LNCaP clone FGC (cell line): ENCODE measurements at regions not wholly inside any gene's neighbourhood (a gene's known extent, or its start where the extent isn't known, plus 50 kb on each side); places are given as distances from the start of the nearest gene placed in this dataset.

Source experiments
- DNase-seq: peaks from one replicate; pipeline ENCODE4 v3.0.0-alpha.2; 2011; ENCODE audit warnings: low read depth
- H3K4me3 ChIP-seq: 2 replicates; pipeline ENCODE4 v1.5.1; 2011; ENCODE audit warnings: mild to moderate bottlenecking, low read depth, low read length, control low read depth
- TF ChIP-seq, protein P1 (sequence below): IDR thresholded peaks from 2 replicates; pipeline ENCODE4 v1.5.1; 2012; ENCODE audit warnings: mild to moderate bottlenecking; ENCODE audit not compliant: control insufficient read depth, insufficient read depth; ENCODE audit errors: extremely low read depth

DNA sequence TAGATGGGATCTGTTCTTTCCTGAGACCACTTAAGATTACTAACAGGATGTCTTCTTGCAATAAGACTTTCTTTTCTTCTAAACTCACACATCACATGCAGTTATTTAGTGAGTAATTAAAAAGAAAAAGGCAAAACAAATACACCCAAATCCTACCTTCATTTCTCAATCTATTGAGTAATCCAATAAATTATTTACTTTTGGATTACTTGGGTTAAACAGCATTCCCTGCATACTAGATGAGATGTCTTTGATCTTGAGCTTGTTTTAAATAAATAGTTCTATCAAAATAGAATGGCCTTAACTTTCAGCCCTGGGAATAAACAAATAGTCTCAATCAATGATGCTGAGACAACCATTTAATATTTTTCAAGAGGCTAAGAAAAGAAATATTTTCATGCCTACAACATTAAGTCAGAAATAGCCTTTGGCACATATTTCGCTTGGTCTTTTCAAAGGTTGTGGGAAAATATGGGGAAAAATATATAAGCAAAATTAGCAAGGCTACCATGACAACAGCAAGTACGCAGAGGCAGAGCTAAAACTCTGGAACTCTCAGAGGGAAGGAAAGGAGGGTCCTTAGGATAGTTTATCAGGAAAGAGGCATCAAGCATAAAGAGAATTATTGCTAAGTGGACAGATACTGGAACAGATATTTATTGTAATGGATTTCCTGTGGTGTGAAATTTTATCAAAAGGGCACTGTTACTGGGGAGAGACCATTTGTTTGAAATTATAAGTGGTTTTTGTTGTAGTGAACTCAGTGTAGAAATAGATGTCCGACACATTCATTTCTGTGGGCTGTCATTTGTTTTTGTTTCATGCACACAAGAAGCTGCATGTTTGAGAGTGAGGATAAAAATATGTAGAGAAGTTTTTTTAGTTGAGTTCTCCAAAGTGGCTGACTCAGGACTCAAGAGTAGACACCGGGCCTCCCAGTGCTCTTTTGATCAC is 70.2 kb upstream of the CDH6 start:
- TF ChIP-seq, protein P1, sequence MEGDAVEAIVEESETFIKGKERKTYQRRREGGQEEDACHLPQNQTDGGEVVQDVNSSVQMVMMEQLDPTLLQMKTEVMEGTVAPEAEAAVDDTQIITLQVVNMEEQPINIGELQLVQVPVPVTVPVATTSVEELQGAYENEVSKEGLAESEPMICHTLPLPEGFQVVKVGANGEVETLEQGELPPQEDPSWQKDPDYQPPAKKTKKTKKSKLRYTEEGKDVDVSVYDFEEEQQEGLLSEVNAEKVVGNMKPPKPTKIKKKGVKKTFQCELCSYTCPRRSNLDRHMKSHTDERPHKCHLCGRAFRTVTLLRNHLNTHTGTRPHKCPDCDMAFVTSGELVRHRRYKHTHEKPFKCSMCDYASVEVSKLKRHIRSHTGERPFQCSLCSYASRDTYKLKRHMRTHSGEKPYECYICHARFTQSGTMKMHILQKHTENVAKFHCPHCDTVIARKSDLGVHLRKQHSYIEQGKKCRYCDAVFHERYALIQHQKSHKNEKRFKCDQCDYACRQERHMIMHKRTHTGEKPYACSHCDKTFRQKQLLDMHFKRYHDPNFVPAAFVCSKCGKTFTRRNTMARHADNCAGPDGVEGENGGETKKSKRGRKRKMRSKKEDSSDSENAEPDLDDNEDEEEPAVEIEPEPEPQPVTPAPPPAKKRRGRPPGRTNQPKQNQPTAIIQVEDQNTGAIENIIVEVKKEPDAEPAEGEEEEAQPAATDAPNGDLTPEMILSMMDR: no peak
- H3K4me3 ChIP-seq: no peak overlapping the region
- no peak for DNase-seq

DNA sequence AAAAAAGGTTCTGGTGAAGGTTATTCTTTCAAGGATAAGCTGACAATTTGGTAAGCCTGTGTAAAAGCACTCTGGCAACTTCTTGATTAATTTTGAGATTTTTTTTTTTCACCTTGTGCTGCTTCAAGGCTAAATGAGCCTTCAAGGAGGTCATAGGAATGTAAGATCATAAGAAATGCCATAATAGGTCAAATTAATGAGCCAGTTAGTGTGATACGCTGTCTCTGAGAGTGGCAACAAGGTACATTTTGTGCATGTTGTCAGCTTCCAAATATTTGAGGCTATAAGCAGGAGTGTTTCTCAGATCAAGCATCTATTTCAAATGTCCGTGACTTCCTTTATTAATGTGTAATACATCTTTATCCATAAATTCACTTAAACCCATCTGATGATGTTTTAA is 72.3 kb upstream of the CDH6 start:
- H3K4me3 ChIP-seq: no peak overlapping the region
- no peak for DNase-seq
- TF ChIP-seq, protein P1: no peak

DNA sequence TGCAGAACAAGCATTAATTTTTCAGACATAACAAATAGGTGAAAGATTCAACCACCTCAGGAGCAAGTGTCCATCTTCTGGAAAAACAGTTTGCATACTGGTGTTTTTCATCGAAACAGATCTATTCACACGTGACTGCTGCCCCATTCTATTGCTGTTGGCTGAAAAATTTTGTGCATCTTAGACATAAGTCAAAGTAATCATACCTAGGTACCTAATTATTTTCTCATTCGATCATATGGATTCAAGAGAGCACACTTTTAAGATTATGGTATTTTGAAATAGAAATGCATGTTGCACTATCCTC is 72.9 kb upstream of the CDH6 start:
- no peak for DNase-seq
- TF ChIP-seq, protein P1: no peak
- H3K4me3 ChIP-seq: no peak overlapping the region

DNA sequence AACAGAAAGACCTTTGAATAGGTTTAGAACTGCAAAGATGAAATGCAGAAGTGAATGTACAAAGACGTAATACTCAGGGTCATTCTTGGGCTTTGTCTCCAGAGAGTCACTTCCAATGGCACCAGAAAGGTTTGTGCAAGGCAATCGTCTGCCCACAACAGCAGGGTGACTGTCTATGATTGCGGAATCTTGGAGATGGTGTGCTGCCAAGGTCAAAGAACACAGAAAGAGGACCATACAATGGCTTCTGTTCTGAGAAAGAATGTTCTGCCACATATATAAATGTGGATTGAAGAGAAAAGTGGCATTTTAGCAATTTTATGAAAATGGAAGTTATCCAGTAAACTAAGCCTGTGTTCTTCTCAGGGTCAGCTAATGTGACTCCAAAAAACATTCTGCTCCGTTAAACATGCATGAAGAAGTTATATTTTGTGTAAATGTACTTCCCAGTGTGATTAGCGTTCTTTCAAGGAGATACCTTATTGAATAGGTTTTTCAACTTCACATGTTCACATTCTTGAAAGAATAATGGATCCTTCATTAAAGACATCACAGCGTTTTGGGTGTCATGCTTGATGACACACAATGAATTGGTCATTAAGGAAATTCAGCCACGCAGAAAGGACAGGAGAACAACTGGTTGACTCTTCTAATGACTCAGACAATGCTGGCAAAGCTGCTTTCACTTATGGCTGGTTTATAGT is 73.4 kb upstream of the CDH6 start:
- H3K4me3 ChIP-seq: no peak overlapping the region
- no peak for DNase-seq
- TF ChIP-seq, protein P1: no peak

- TF ChIP-seq, protein P1: no peak
- no peak overlapping the region for H3K4me3 ChIP-seq
- DNase-seq: no peak
These were observed 76.9 kb upstream of the CDH6 start for GRCh38 chr5:31116466-31117031.

- H3K4me3 ChIP-seq: no peak overlapping the region
- TF ChIP-seq, protein P1: no peak
- DNase-seq: no peak
These were observed 78.7 kb upstream of the CDH6 start for GRCh38 chr5:31114817-31115216.
